ENCODE measurements at regions not wholly inside any gene's neighbourhood (a gene's known extent, or its start where the extent isn't known, plus 50 kb on each side); places are given as distances from the start of the nearest gene placed in this dataset.

- Histone ChIP-seq H3K4me1 (no peaks in the 10 kb centered on the region), H3K27me3 (no peaks in the 10 kb centered on the region), H3K27ac (no peak overlapping the region), H3K9me3 (no peaks in the 10 kb centered on the region), H3K36me3 (no peaks in the 10 kb centered on the region), H3K4me3 (no peak overlapping the region)
- TF ChIP-seq CTCF (IDR thresholded peaks at IDR 0.05) (no peak), POLR2A (IDR thresholded peaks at IDR 0.05) (no peak), EP300 (IDR thresholded peaks at IDR 0.05) (no peak)
- no peak for DNase-seq (ENCODE audit: low spot score in 2 of 2)
- WGBS, 2 donors, result 88 to 91% methylated on average over 2 of the region's 2 CpGs
Measured at GRCh38 chr7:88700725-88701124, 58.8 kb upstream of the ZNF804B start.

DNA sequence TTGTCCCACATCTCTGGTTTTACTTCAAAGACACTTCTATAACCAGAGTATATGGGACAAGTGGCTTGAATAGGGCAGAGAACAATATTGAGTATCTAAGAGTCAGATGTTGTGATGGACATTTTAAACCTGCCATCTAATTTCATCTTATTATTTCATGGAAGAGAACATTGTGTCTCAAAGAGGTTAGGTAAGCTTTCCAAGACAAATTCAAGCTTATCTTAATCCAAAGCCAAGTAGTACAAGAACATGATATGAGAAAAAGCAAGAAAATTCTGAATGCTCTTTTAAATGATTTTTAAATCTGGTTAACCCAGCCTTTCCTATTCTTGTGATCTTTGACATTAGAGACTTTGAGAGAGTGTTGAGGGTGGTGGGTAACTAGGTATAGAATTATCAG is 65.3 kb upstream of the ZNF804B start:
- Histone ChIP-seq H3K4me3 (no peak overlapping the region), H3K27ac (no peak overlapping the region), H3K4me1 (no peaks in the 10 kb centered on the region), H3K27me3 (no peaks in the 10 kb centered on the region), H3K36me3 (no peaks in the 10 kb centered on the region), H3K9me3 (no peaks in the 10 kb centered on the region)
- no peak for DNase-seq (ENCODE audit: low spot score in 2 of 2)
- no peak for TF ChIP-seq CTCF (IDR thresholded peaks at IDR 0.05)
- TF ChIP-seq EP300 (IDR thresholded peaks at IDR 0.05), result no peak
- no peak for TF ChIP-seq POLR2A (IDR thresholded peaks at IDR 0.05)

GRCh38 chr7:88693131-88693530 is 66.4 kb upstream of the ZNF804B start:
- H3K9me3 ChIP-seq, result no peaks in the 10 kb centered on the region
- TF ChIP-seq POLR2A (IDR thresholded peaks at IDR 0.05), result no peak
- TF ChIP-seq EP300 (IDR thresholded peaks at IDR 0.05), result no peak
- no peak for TF ChIP-seq CTCF (IDR thresholded peaks at IDR 0.05)
- DNase-seq (ENCODE audit: low spot score in 2 of 2), result no peak
- H3K27me3 ChIP-seq, result no peaks in the 10 kb centered on the region
- no peaks in the 10 kb centered on the region for H3K36me3 ChIP-seq
- no peak overlapping the region for H3K27ac ChIP-seq
- H3K4me1 ChIP-seq, result no peaks in the 10 kb centered on the region
- H3K4me3 ChIP-seq, result no peak overlapping the region

GRCh38 chr7:88692493-88692892 is 67.0 kb upstream of the ZNF804B start:
- H3K27ac ChIP-seq, result no peak overlapping the region
- H3K36me3 ChIP-seq, result no peaks in the 10 kb centered on the region
- no peaks in the 10 kb centered on the region for H3K4me1 ChIP-seq
- no peaks in the 10 kb centered on the region for H3K27me3 ChIP-seq
- no peak overlapping the region for H3K4me3 ChIP-seq
- TF ChIP-seq POLR2A (IDR thresholded peaks at IDR 0.05), result no peak
- no peak for TF ChIP-seq CTCF (IDR thresholded peaks at IDR 0.05)
- no peak for TF ChIP-seq EP300 (IDR thresholded peaks at IDR 0.05)
- no peak for DNase-seq (ENCODE audit: low spot score in 2 of 2)
- no peaks in the 10 kb centered on the region for H3K9me3 ChIP-seq

DNA sequence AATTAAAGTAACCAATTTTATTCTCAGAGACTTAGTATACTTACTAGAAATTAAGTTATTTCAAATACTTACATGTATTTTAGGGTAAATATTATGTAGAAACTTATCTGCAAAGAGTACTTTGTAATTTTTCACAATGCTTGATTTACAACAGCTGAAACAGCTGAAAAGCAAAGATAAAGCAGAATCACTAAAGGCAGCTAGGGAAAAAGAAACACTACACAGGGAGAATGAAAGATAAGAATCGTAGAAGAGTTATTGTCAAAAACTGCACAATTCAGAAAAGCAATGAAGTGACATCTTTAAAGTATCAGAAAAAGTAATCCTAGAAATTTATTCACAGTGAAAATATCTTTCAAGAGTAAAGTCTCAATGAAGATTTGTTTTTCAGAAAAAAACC is 69.7 kb upstream of the ZNF804B start:
- Histone ChIP-seq H3K4me3 (no peak overlapping the region), H3K36me3 (no peaks in the 10 kb centered on the region), H3K9me3 (no peaks in the 10 kb centered on the region), H3K27me3 (no peaks in the 10 kb centered on the region), H3K27ac (no peak overlapping the region), H3K4me1 (no peaks in the 10 kb centered on the region)
- 37 to 90% methylated on average over 1 of the region's 1 CpG for WGBS, 2 donors
- no peak for DNase-seq (ENCODE audit: low spot score in 2 of 2)
- TF ChIP-seq POLR2A (IDR thresholded peaks at IDR 0.05) (no peak), EP300 (IDR thresholded peaks at IDR 0.05) (no peak), CTCF (IDR thresholded peaks at IDR 0.05) (no peak)

Measured in tibial nerve (tissue), 4 donors.